SK-N-SH (cell line): ENCODE measurements at regions not wholly inside any gene's neighbourhood (a gene's known extent, or its start where the extent isn't known, plus 50 kb on each side); places are given as distances from the start of the nearest gene placed in this dataset.

Source experiments
- CHD2 ChIP-seq: fragments of 150-350 bp; IDR thresholded peaks from 2 replicates; pipeline ENCODE4 v1.6.1; 2018; ENCODE audit warnings: low read length; ENCODE audit not compliant: partially characterized antibody
- CTCF ChIP-seq: fragments of 200-600 bp; sonication (generic); IDR thresholded peaks from 2 replicates; pipeline ENCODE4 v1.6.1; 2017; ENCODE audit warnings: antibody characterized with exemption, mild to moderate bottlenecking, moderate library complexity
- ELF1 ChIP-seq: IDR thresholded peaks from 2 replicates; pipeline ENCODE4 v1.4.0; 2012
- EP300 ChIP-seq, 2 experiments: IDR thresholded peaks; 2 replicates each; pipeline versions ENCODE4 v1.4.0 to v1.6.1; 2012; ENCODE audit warnings: borderline replicate concordance in 1 of 2, low read depth in 1 of 2, low read length in 1 of 2
- EZH2phosphoT487 ChIP-seq: fragments of 200-600 bp; sonication (generic); IDR thresholded peaks from 2 replicates; pipeline ENCODE4 v1.6.1; 2017; ENCODE audit warnings: low read depth, mixed run types, mild to moderate bottlenecking, antibody characterized with exemption, moderate library complexity, borderline replicate concordance
- GABPA ChIP-seq: IDR thresholded peaks from 2 replicates; pipeline ENCODE4 v1.4.0; 2012; ENCODE audit warnings: low read depth, mild to moderate bottlenecking
- RAD21 ChIP-seq: IDR thresholded peaks from 2 replicates; pipeline ENCODE4 v1.6.1; 2012; ENCODE audit warnings: mild to moderate bottlenecking, low read length
- SIN3A ChIP-seq: IDR thresholded peaks from 2 replicates; pipeline ENCODE4 v1.6.1; 2012; ENCODE audit warnings: low read depth, mild to moderate bottlenecking, low read length, moderate library complexity, borderline replicate concordance
- TAF1 ChIP-seq: IDR thresholded peaks from 2 replicates; pipeline ENCODE4 v1.6.1; 2012; ENCODE audit warnings: low read depth, mild to moderate bottlenecking, low read length, moderate library complexity, borderline replicate concordance
- YY1 ChIP-seq: IDR thresholded peaks from 2 replicates; pipeline ENCODE4 v1.4.0; 2012; ENCODE audit warnings: low read depth, mild to moderate bottlenecking
- TF ChIP-seq, protein P1 (sequence below): IDR thresholded peaks from 2 replicates; pipeline ENCODE4; 2012
- TF ChIP-seq, protein P2 (sequence below): IDR thresholded peaks from 2 replicates; pipeline ENCODE4 v1.6.1; 2012; ENCODE audit warnings: mild to moderate bottlenecking, low read depth, low read length, moderate library complexity
- TF ChIP-seq, protein P3 (sequence below): fragments of 150-350 bp; IDR thresholded peaks from 2 replicates; pipeline ENCODE4 v1.6.1; 2016; ENCODE audit warnings: mild to moderate bottlenecking, low read depth, low read length
- TF ChIP-seq, protein P4 (sequence below): IDR thresholded peaks from 2 replicates; pipeline ENCODE4 v1.4.0; 2012; ENCODE audit warnings: low read depth

GRCh38 chr4:146029939-146030710, 91.5 kb upstream of the ZNF827 start:
- TF ChIP-seq CTCF (no peak), EP300 (IDR thresholded peaks at IDR 0.05; ENCODE audit: borderline replicate concordance in 1 of 2, low read depth in 1 of 2, low read length in 1 of 2) (no peak), GABPA (no peak), SIN3A (no peak), TAF1 (no peak), RAD21 (no peak), YY1 (no peak), ELF1 (no peak), CHD2 (no peak), EZH2phosphoT487 (no peak)
- TF ChIP-seq, protein P1, sequence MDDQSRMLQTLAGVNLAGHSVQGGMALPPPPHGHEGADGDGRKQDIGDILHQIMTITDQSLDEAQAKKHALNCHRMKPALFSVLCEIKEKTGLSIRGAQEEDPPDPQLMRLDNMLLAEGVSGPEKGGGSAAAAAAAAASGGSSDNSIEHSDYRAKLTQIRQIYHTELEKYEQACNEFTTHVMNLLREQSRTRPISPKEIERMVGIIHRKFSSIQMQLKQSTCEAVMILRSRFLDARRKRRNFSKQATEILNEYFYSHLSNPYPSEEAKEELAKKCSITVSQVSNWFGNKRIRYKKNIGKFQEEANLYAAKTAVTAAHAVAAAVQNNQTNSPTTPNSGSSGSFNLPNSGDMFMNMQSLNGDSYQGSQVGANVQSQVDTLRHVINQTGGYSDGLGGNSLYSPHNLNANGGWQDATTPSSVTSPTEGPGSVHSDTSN, result no peak
- TF ChIP-seq, protein P2, sequence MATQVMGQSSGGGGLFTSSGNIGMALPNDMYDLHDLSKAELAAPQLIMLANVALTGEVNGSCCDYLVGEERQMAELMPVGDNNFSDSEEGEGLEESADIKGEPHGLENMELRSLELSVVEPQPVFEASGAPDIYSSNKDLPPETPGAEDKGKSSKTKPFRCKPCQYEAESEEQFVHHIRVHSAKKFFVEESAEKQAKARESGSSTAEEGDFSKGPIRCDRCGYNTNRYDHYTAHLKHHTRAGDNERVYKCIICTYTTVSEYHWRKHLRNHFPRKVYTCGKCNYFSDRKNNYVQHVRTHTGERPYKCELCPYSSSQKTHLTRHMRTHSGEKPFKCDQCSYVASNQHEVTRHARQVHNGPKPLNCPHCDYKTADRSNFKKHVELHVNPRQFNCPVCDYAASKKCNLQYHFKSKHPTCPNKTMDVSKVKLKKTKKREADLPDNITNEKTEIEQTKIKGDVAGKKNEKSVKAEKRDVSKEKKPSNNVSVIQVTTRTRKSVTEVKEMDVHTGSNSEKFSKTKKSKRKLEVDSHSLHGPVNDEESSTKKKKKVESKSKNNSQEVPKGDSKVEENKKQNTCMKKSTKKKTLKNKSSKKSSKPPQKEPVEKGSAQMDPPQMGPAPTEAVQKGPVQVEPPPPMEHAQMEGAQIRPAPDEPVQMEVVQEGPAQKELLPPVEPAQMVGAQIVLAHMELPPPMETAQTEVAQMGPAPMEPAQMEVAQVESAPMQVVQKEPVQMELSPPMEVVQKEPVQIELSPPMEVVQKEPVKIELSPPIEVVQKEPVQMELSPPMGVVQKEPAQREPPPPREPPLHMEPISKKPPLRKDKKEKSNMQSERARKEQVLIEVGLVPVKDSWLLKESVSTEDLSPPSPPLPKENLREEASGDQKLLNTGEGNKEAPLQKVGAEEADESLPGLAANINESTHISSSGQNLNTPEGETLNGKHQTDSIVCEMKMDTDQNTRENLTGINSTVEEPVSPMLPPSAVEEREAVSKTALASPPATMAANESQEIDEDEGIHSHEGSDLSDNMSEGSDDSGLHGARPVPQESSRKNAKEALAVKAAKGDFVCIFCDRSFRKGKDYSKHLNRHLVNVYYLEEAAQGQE, result no peak
- TF ChIP-seq, protein P3, sequence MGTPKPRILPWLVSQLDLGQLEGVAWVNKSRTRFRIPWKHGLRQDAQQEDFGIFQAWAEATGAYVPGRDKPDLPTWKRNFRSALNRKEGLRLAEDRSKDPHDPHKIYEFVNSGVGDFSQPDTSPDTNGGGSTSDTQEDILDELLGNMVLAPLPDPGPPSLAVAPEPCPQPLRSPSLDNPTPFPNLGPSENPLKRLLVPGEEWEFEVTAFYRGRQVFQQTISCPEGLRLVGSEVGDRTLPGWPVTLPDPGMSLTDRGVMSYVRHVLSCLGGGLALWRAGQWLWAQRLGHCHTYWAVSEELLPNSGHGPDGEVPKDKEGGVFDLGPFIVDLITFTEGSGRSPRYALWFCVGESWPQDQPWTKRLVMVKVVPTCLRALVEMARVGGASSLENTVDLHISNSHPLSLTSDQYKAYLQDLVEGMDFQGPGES, result no peak
- TF ChIP-seq, protein P4, sequence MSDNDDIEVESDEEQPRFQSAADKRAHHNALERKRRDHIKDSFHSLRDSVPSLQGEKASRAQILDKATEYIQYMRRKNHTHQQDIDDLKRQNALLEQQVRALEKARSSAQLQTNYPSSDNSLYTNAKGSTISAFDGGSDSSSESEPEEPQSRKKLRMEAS, result no peak
